Stimulated activated CD4-positive, alpha-beta T cell treated with anti-CD3 and anti-CD28 coated beads, Interleukin-2, amount 100 ng/mL, for 24 hours (primary cell): ENCODE measurements at regions not wholly inside any gene's neighbourhood (a gene's known extent, or its start where the extent isn't known, plus 50 kb on each side); places are given as distances from the start of the nearest gene placed in this dataset.
"Not testable (repeated sequence)": the region's sequence is repeated elsewhere in the genome, so short reads cannot be mapped to it uniquely, and the experiment has no call there.

ENCODE experiments used
- DNase-seq, 2 donors: peaks; one replicate each; pipeline ENCODE4 v3.0.0-alpha.2; 2020

DNA sequence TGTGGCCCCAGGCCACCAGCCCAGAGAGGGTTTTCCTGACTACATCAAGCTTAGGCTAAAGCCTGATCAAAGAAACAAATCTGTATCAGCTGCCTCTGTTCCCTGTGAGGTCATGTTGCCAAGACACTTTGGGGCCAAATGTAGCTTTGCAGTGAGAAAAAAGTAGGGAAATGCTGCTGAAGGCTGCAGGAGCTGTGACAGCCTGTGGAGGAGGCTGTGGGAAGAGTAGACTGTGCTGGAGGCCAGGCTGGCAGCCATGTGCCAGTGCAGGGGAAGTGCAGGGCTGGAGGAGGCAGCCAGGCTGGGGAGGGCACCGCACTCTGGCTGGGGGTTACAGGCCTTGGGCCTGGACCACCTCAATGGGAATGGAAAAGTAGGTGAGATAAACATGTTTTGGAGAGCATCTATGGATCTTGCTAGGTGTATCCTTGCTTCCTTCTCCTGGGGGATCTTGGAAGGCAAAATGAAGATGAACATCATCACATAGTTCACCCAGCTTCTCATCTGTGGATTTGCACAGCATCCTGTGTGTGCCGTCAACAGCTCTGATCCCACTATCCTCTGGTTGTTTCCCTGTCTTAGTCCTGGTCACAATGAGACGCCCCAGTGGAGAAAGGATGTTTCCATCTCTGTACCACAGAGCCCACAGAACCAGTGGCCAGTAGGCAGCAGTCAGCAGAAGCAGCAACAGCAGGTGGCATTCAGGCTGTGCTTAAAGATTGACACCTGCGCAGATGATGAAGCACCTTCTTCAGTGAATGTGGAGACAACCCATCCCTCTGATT lies 103.8 kb upstream of the COPS8 start:
- no peak for DNase-seq

DNA sequence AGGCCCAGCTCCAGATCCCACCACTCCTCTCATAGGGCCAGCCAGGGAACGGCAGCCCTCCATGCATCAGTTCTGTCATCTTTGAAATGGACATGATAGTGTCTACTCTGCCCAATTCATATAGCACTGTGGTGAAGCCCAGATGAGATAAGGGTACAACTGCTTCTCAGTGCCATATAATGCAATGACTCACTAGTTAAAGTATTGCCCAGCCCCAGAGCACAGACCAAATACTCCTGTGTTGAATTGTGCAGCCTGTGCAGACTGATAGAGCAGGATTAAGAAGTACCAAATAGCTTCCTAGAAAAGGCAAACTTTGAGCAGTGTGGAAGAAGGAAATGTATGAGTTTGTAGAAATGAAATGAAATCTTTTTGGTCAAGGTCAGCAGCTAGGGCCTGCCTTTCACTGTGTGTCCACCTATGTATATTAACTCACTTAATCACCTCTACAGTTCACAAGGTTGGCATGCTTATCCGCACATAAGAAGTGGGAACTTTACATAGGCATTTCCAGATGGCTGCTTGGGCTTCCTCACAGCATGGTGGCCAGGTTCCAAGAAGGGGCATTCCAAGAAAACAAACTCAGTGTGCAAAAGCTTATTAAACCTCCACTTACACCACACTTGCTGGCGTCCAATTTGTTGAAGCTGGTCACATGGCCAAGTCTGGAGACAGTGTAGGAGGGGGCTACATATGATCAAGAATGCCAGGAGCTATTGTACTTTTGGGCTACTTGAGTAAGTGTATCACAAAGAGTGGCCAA lies 102.8 kb upstream of the COPS8 start:
- no peak for DNase-seq

DNA sequence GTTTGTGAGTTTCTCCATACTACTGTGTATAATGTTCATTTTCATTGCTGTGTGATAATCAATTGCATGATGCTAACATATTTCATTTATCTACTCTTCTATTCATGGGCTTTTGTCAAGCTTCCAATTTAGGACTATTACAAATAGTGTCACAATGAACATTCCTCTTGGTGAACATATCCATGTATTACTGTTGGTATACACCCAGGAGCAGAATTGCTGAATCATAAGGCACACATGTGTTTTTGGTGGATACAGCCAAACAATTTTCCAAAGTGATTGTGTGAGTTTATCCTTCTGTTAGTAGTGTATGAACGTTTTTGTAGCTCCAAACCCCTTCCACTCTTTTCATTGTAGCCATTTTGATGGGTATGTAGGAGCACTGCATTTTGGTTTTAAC lies 101.6 kb upstream of the COPS8 start:
- DNase-seq = no peak

DNA sequence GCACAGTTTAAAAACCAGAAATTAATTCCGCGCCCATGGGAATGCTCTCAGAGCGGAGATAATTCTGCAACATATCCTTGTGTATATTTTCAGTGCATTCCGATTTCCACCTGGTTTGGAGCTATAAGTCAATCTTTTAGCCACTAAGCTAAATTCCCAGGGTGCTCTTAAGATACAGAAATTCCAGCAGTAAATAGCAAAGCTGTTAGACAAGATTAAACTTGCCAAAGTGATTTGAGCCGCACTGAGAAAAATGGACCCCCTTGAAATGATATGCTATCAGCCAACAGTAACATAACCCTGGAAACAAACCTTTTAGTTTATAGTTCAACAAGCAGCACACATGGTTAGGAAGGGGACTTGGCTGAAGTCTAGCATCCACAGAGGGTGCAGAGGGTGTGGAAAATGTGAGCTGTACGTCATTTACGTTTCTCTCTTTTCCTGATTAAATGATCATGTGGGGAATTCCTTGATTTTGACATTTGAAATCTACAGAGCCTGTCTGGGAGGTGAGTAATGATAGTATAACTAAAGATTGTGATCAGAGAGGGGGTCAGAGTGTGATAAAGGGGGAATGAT lies 99.8 kb upstream of the COPS8 start:
- DNase-seq = no peak

DNA sequence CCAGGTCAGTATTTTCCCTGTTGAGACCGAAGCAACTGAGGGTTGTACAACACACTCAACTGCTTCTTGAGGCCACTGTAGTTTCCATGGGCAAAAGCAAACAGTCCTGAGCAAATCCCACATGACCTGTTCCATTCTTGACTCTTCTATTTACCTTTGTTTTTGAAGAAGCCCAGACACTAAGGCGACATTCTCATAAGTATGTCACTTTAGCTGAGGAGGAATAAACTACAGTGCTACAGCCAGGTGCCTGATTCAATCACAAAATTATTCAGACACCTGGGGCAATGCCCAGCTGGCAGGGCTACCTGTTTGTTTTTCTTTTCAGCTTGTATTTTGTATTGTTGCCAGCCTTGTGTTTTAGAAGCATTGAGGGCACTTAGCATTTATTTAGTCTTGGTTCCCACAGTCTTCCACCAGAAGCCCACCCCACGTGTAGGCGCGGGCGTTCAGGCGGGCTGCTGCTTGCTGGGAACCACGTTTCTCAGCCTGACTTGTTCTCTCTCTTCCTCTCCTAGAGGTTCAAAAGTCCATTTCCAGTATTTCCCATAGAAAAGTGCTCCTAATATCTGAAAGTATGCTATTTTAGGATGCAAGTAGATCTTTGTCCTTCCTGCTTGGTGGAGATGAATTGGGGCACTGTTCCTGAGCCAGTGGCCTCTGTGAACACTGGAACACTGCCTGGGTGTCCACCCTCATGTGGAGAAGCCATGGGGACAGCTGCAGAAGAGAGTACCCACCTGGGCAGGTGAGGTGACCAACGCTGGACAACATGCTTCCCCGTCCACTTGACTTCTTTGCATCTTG lies 99.0 kb upstream of the COPS8 start:
- no peak for DNase-seq

DNA sequence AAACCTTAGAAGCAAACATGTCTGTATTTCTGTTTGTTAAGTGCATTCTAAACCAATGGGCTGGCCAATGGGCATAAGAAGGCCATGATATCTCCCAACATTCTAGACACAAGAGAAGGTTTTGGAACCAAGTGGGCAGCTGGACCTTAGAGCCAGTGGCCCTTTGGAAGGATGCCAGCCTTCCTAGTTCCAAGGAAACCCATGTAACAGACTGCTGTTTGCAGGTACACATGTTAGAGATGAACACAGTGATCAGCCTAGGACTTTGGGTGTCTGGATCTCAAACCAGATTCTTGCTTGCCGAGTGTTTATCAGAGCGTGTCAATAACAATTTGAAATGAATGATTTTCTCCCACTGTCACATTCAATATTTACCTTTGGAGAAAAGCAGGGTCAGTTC lies 97.5 kb upstream of the COPS8 start:
- DNase-seq = no peak

DNA sequence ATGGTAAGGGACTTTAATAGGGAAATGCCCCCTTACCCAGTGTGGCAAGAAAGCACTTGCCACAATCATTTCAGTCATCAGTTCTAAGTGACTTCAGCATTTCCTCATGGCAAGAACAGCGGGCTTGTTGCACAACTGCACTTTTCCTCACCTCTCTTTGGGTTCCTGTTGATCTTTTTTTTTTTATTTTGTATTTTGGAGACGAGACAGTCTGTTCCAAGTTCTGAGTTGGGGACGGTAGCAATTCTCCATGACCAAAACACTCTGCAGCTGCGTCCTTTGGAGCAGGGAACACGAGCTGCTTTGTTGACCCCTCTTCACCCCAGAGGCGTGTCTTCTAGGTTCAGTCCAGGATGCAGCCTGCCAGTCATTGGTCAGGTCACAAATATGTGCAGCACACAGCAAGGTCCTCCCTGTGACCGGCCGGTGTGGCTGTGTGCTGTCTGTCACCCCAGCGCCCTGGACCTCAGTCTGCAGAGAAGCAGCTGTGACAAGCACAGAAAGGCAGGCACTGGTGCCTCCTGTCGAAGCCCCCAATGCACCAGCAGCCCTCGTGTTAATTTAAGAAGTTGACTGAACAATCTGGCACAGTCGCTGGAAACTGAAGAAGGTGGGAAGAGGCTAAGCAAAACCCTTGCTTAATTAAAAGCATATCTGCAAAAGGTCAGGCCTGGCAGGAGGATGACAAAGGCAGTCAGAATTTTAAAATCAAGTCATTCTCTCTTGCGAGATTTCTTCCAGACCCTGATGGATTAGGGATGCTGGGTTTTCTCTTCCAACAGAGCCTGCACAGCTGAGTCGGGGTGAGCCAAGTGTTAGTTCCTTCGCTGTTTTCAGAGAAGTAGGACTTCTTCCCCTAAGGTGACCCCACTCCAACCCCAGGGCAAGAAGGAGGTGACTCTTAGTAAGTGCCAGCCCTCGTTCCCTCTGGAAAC lies 96.7 kb upstream of the COPS8 start:
- DNase-seq = no peak

DNA sequence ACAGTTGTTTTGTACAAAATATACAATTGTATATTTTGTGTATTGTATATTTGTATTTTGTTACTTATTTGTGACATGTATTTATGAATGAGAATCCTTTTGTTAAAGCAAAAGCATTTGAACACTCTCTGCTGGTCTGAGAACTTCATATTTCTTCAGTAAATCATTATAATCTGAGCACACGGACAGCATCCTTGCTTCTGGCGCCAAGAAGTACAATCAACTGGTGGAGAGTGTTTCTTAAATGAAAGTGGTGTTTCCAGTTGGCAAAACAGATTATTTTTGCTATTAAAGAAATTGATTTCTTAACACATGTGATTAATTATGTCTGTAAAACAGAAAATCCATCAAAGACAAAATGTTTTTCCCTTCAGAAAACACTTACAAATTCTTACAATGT lies 95.1 kb upstream of the COPS8 start:
- DNase-seq = no peak

DNA sequence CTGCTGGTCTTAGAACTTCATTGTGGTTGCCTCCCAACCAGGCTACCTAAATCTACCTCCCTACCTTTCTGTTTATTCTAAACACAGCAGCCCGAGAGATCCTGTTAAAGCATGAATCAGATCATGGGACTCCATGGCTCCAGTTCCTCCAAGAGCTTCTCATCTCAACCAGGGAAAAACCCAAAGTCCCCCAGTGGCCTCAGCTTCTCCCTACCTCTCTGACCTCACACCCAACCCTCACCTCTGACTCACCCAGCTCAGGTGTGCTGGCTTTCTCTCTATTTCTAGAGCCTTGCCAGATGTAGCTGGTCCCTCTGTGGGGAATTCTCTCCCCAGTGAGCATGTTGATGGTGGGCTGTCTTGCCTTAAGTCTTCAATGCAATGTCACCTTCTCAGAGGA lies 93.8 kb upstream of the COPS8 start:
- DNase-seq = no peak

DNA sequence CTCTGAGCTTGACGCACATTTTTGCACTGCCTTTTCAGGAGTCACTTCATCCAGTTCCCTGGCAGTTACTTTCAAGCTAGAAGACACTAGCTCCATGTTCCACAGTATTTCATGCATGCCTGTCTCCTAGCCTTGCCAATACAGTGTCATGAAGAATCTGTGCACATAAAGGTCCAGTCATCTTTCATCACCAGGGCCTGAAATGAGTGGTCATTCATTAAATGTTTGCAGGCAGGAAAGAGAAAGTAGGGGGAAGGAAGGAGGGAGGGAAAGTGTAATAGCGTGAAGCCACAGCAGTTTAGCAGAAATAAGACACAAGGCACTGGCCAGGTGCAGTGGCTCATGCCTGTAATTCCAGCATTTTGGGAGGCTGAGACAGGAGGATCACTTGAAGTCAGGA lies 92.4 kb upstream of the COPS8 start:
- no peak for DNase-seq

DNA sequence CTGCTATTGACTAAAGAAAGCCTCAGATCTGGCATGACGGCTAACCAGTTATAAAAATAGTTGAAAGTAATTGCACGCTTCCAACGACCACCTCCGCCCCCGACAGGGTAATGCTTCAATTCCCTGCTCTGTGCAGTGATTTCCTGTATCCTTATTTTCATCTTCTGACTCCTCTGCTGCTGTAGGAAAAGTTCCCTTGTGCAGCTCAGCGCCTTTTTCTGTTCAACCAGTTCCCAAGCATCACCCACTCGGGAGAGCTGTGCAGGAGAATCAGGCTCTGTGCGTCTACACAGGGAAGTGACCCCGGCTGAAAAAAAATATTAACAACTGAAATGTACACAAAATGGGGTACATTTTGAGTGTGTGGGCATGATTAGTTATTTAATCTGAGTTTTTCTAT lies 91.3 kb upstream of the COPS8 start:
- DNase-seq = no peak

DNA sequence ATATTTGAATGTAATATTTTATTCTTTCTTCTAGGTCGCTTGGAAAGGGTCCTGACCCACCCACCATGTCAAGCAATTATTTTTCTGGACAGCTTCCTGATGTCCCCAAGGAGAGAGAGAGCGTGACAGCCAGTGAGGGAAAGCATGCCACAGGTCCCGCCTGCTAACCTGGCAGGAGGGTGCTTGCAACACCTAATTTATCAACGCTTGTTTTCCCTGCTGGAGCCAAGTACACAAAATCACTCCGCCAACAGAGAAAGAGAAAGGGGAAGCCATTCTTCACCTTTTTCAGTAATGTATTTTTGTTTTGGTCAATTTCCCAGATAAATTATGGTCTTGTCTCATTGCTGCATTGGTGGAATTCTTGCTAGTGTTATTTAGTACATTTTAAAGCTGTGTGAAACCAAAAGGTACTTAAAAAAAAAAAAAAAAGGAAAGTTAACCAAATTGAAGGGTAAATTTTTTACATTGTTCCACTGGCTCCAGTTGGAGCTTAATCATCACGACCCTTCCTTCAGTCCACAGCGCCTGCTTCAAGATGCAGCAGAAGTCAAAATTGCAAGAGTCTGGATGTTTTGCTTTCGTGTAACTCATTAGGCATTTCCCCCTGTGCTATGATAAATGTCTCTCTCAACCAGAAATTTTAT lies 88.5 kb upstream of the COPS8 start:
- no peak for DNase-seq

DNA sequence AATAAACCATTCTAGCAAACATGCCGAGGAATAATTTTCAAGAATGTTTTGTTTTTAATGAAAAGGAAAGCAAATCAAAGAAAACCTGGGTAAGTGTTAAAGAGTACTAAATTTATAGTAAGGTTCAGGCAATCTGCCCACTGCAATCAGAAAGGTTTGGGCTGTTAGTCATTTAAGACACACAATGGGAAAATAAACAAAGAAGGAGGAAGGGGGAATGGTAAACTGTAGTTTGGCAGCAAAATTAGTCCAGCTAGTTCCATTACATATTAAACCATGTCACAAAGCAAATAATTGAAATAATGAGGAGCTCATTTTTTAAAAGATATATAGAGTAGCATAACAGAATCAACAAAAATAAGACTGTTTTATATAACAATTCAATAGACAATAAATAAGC lies 87.5 kb upstream of the COPS8 start:
- no peak for DNase-seq

DNA sequence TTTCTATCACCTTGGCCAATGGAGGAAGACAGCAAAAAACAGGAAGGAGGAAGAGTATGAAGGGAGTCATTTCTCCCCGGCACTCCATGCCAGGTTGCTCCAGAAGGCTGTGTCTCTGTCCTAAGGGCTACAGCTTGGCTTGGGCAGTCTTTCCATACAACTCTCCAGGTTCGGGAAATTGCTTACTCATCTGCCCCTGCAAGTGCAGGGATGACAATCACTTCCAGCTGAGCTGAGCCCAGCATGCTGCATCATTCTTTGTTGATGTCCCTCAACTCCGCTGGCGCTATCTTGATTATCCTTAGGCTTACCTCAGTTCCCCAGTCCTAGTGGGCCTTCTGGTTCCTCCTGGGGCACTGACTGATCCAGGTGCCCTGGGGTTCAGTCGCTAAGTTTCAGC lies 86.9 kb upstream of the COPS8 start:
- no peak for DNase-seq

DNA sequence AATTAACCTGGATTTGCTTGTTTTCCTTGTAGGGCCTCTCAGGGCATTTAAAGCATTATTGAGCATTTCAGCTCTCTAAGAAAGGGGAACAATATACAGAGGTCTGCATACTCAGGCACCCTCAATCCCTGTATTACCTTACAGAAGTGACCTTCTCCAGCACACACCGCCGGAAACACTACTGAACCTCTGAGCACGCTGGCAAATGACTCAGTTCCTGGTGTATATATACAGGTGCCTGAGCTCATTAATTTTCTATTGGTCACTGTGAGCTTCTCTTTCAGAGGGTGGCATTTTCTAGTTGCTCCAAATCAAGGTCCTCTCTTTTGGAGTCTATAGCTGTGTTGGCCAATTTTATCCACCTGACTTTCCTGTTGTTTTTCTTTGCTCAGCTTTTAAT lies 85.2 kb upstream of the COPS8 start:
- no peak for DNase-seq

DNA sequence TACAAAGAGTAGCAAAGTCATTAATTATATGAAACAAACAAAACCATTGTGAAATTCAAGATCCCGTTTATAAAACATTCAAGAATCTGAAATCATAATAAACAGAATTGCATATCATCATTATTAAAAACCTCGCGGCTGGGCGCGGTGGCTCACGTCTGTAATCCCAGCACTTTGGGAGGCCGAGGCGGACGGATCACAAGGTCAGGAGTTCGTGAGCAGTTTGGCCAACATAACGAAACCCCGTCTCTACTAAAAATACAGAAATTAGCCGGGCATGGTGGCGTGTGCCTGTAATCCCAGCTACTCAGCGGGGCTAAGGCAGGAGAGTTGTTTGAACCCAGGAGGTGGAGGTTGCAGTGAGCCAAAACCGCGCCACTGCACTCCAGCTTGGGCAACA lies 80.3 kb upstream of the COPS8 start:
- not testable (repeated sequence) for DNase-seq

DNA sequence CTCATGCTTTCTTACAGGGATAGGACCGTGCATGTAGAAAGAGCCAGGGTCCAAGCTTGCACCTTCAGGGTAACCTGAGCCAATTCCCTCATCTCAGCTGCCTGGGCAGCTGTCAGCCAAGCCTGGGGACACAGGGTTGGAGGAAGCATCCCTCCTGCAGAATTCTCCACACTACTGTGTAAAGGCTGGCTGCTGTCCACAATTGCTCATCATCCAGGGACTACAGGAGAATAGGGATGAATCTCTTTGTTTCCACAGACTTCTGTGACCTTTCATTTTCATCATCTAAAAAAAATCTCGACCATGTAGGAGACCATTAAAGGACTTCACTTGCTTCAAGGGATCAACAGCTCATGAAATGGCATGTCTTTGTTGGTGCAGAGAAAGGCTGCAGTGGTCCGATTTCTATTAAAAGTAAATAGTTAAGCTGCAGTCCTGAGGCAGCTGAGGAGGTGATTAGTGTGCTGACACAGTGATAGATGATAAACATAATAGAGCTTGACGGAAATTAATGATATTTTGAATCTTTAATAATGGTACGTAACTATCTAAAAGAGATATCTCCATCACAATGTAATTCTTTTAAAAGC lies 74.4 kb upstream of the COPS8 start:
- no peak for DNase-seq

DNA sequence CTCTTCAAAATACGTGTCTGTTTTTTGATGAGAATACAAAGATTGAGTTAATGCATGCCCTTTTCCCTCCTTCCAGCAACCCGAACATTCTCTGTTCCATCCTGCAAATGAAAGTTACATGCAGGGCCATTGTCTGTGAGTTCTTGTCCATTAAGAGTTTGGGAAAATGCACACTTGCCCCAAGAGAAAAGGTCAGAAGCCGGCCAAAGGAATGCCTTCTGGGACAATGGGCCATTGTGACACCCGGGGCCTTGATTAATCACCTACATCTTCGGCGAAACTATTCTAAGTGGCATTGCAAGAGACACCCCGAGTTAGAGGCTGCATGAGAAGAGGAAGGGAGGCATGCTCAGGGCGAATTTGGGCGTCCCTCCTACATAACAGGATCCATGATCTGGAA lies 73.7 kb upstream of the COPS8 start:
- no peak for DNase-seq

DNA sequence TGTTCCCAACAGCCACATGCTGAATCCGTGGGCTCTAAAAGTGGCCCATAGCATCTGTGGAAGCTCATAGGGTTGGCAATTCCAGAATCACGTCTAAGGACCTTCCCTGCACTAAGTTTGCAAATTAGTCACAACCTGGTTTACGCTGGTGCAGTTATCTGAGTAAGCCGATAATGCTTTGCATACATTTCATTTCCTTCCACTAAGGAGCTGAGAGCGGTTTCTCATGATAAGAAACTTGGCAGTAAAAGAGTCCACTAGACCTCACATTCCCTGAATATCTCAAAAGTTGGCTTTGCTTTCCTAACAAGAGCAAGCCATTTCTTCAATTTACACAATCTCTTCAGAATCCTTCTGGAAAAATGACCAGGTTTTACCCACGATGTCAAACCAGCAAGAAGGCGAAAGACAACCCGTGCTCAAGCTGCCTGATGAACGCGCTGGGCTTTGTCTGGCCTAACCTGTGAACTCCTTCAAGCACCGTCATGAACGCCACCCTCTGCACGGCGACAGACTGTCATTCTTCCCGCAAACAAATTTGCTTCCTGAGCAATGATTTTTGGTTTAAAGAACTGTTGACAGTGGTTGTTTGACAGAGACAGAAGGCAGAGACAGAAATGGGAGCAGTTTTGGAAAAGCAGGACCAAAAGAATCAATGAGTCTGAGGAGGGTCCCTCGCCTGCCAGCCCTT lies 73.0 kb upstream of the COPS8 start:
- no peak for DNase-seq

DNA sequence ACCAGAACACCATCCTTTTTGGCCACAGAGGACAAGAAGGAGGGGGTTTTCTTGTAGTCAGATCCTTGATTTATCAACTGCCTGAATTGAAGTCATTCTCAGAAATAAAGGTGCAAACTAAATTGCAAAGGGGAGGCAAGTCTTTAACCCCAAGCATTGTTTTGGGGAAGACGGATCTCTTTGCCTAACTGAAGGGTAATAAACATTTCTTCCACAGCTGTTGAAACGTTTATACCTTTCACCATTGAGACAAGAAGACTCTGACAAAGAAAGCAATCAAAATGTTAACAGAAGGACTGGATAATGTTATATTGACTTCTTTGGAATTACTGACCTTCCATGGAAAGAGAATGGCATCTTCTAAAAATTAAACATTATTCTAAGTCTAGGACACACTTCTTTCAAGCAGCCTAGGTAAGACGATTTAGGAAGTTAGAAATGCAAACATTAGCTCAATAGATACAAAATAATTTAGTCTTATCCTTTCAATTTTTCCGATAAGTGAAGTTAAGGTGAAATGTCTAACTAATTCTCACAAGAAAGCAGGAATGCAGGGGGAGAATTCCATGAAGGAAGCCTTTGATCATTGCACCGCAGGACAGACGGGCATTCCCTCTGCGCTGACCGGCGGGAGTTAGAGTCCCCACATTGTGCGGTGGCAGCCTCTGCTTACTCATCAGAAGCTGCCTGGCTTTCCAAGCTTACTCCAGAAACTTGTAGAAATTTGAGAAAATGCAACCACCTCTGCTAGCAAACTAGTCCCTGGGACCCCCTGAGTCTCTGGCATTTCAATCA lies 69.4 kb upstream of the COPS8 start:
- no peak for DNase-seq
